HepG2 (cell line): ENCODE measurements at regions not wholly inside any gene's neighbourhood (a gene's known extent, or its start where the extent isn't known, plus 50 kb on each side); places are given as distances from the start of the nearest gene placed in this dataset.

Experiments used
- ATAC-seq: fragments of 200-7000 bp; cut with Tn5 transposase; 3 replicates; pipeline ENCODE4 v1.9.1; 2020; ENCODE audit warnings: mild to moderate bottlenecking, moderate library complexity
- BruUV-seq: library from RNA; stranded (reverse); fragments of 400-500 nt; replicated peaks from 2 replicates; lab custom pipeline; 2021; lab: Mats Ljungman, UMichigan
- CTCF ChIA-PET: fragments of 300-600 bp; formaldehyde crosslinking; extraction: SDS; loops from one replicate; lab custom pipeline; 2021; ENCODE audit warnings: low total read pairs, inconsistent platforms, low intra/inter-chr PET ratio; lab: Yijun Ruan, JAX
- POLR2A ChIA-PET: fragments of 350-600 bp; sonication (Branson Sonifier 250); formaldehyde crosslinking; loops from one replicate; lab custom pipeline; 2020; ENCODE audit warnings: antibody characterized with exemption, inconsistent platforms; lab: Yijun Ruan, JAX
- DNase-seq: peaks from one replicate; pipeline ENCODE4 v3.0.0-alpha.2; 2015; ENCODE audit warnings: low spot score
- FAIRE-seq: peaks from 3 replicates; lab custom pipeline; 2011; peaks lifted over from hg19 to GRCh38; lab: Jason Lieb, UNC
- H2AFZ ChIP-seq: one replicate; pipeline ENCODE4 v1.6.1; 2011; ENCODE audit warnings: low read length, inconsistent platforms
- H3K27ac ChIP-seq: fragments of 300-600 bp; 3 replicates; pipeline ENCODE4 v1.8.0; 2011; ENCODE audit warnings: mixed run types, mild to moderate bottlenecking, mixed read lengths, low read length, inconsistent platforms; ENCODE audit not compliant: insufficient read depth; ENCODE audit errors: extremely low read length
- H3K27me3 ChIP-seq, 2 experiments: fragments of 200-600 bp in 1 of 2; 2 replicates in 1 of 2; 3 replicates in 1 of 2; pipeline versions ENCODE4 v1.6.0 to v1.8.0; 2011; ENCODE audit warnings: low read length in 2 of 2, mild to moderate bottlenecking in 2 of 2, moderate library complexity in 2 of 2, inconsistent platforms in 1 of 2; ENCODE audit not compliant: insufficient read depth in 2 of 2, control insufficient read depth in 1 of 2
- H3K36me3 ChIP-seq, 2 experiments: fragments of 200-600 bp in 1 of 2; replicated peaks in 1 of 2; 2 replicates in 1 of 2; 3 replicates in 1 of 2; pipeline versions ENCODE4 v1.5.1 to v1.8.0; 2011; ENCODE audit warnings: low read length in 2 of 2, inconsistent platforms in 1 of 2; ENCODE audit not compliant: insufficient read depth in 2 of 2, control insufficient read depth in 1 of 2
- H3K4me1 ChIP-seq: 2 replicates; pipeline ENCODE4 v1.5.1; 2012; ENCODE audit warnings: low read length, inconsistent platforms; ENCODE audit not compliant: insufficient read depth
- H3K4me2 ChIP-seq: 2 replicates; pipeline ENCODE4 v1.6.0; 2011; ENCODE audit warnings: low read depth, low read length, inconsistent platforms
- H3K4me3 ChIP-seq, 3 experiments: fragments of 200-600 bp in 1 of 3; sonication (generic), shearing (Covaris generic) in 1 of 3; replicated peaks in 1 of 3; 2 replicates each; pipeline ENCODE4 v1.5.1; 2011 to 2016; ENCODE audit warnings: low read length in 3 of 3, inconsistent platforms in 2 of 3, low read depth in 2 of 3, mild to moderate bottlenecking in 2 of 3, control low read depth in 1 of 3, mixed read lengths in 1 of 3; ENCODE audit not compliant: insufficient read depth in 1 of 3
- H3K79me2 ChIP-seq: one replicate; pipeline ENCODE4 v1.6.1; 2011; ENCODE audit warnings: low read length, inconsistent platforms; ENCODE audit not compliant: insufficient read depth
- H3K9ac ChIP-seq: 2 replicates; pipeline ENCODE4 v1.6.0; 2011; ENCODE audit warnings: mild to moderate bottlenecking, low read depth, low read length, inconsistent platforms; ENCODE audit not compliant: insufficient read depth
- H3K9me3 ChIP-seq: 2 replicates; pipeline ENCODE4 v1.5.1; 2012; ENCODE audit warnings: mild to moderate bottlenecking, low read length
- H4K20me1 ChIP-seq: 2 replicates; pipeline ENCODE4 v1.6.0; 2011; ENCODE audit warnings: inconsistent platforms, mild to moderate bottlenecking, low read length, moderate library complexity; ENCODE audit not compliant: insufficient read depth
- BHLHE40 ChIP-seq: IDR thresholded peaks from 2 replicates; pipeline ENCODE4 v1.6.1; 2011; ENCODE audit warnings: low read length, improper control_type of control experiment
- HOMEZ ChIP-seq: IDR thresholded peaks from 2 replicates; pipeline ENCODE4 v1.6.1; 2016; ENCODE audit warnings: low read depth
- JDP2 ChIP-seq: sonication (generic); formaldehyde crosslinking; IDR thresholded peaks from 2 replicates; pipeline ENCODE4 v1.8.1; 2022; ENCODE audit warnings: missing genetic modification reagents, borderline replicate concordance
- KLF15 ChIP-seq: sonication (generic); formaldehyde crosslinking; IDR thresholded peaks from 2 replicates; pipeline ENCODE4 v1.8.1; 2023; ENCODE audit warnings: borderline replicate concordance, mild to moderate bottlenecking, inconsistent platforms, missing genetic modification reagents, mixed read lengths
- MAFG ChIP-seq: sonication (generic); formaldehyde crosslinking; IDR thresholded peaks from 2 replicates; pipeline ENCODE4 v1.5.1; 2020; ENCODE audit warnings: mild to moderate bottlenecking, missing genetic modification reagents
- NAIF1 ChIP-seq: sonication (generic); formaldehyde crosslinking; IDR thresholded peaks from 2 replicates; pipeline ENCODE4 v1.5.0; 2020; ENCODE audit warnings: mild to moderate bottlenecking, missing genetic modification reagents, borderline replicate concordance
- NFE2L1 ChIP-seq: sonication (generic); formaldehyde crosslinking; IDR thresholded peaks from 2 replicates; pipeline ENCODE4 v1.4.0; 2020; ENCODE audit warnings: missing genetic modification reagents, mild to moderate bottlenecking, borderline replicate concordance
- NFE2L2 ChIP-seq: fragments of 150-350 bp; IDR thresholded peaks from 2 replicates; pipeline ENCODE4 v1.6.1; 2014; ENCODE audit warnings: low read length
- PAX8 ChIP-seq: sonication (generic); formaldehyde crosslinking; IDR thresholded peaks from 2 replicates; pipeline ENCODE4 v1.8.0; 2022; ENCODE audit warnings: mild to moderate bottlenecking, missing genetic modification reagents, borderline replicate concordance
- SATB2 ChIP-seq: sonication (generic); formaldehyde crosslinking; IDR thresholded peaks from 2 replicates; pipeline ENCODE4 v1.5.0; 2020; ENCODE audit warnings: missing genetic modification reagents
- SIN3B ChIP-seq: fragments of 150-350 bp; IDR thresholded peaks from 2 replicates; pipeline ENCODE4 v1.6.1; 2014; ENCODE audit warnings: low read length
- THYN1 ChIP-seq: sonication (generic); formaldehyde crosslinking; IDR thresholded peaks from 2 replicates; pipeline ENCODE4 v1.8.1; 2023; ENCODE audit warnings: low read depth, mild to moderate bottlenecking, moderate library complexity, missing genetic modification reagents, borderline replicate concordance
- XRCC5 ChIP-seq: fragments of 200-400 bp; formaldehyde crosslinking; optimal IDR thresholded peaks from 2 replicates; pipeline ENCODE3; 2017; ENCODE audit warnings: mild to moderate bottlenecking, low read length
- ZIK1 ChIP-seq: sonication (generic); formaldehyde crosslinking; IDR thresholded peaks from 2 replicates; pipeline ENCODE4 v1.5.0; 2020; ENCODE audit warnings: mild to moderate bottlenecking, low read depth, missing genetic modification reagents, borderline replicate concordance
- ZKSCAN8 ChIP-seq: IDR thresholded peaks from 2 replicates; pipeline ENCODE4 v1.6.1; 2016; ENCODE audit warnings: borderline replicate concordance, missing genetic modification reagents, missing compliant biosample characterization
- ZMYM3 ChIP-seq: sonication (generic); formaldehyde crosslinking; IDR thresholded peaks from 2 replicates; pipeline ENCODE4 v1.5.1; 2020; ENCODE audit warnings: mild to moderate bottlenecking, missing genetic modification reagents
- ZNF564 ChIP-seq: sonication (generic); formaldehyde crosslinking; IDR thresholded peaks from 2 replicates; pipeline ENCODE4 v1.8.1; 2023; ENCODE audit warnings: mild to moderate bottlenecking, missing genetic modification reagents
- ZNF567 ChIP-seq: sonication (generic); formaldehyde crosslinking; IDR thresholded peaks from 2 replicates; pipeline ENCODE4 v1.8.1; 2023; ENCODE audit warnings: mild to moderate bottlenecking, missing genetic modification reagents, borderline replicate concordance
- ZNF619 ChIP-seq: sonication (generic); formaldehyde crosslinking; IDR thresholded peaks from 2 replicates; pipeline ENCODE4 v1.4.0; 2020; ENCODE audit warnings: mild to moderate bottlenecking, missing genetic modification reagents
- ZNF790 ChIP-seq: sonication (generic); formaldehyde crosslinking; IDR thresholded peaks from 2 replicates; pipeline ENCODE4 v1.8.0; 2022; ENCODE audit warnings: missing genetic modification reagents, mild to moderate bottlenecking, borderline replicate concordance
- WGBS: methylation state at CpG from one replicate; pipeline ENCODE4 v1.1.6; 2017; ENCODE audit warnings: low lambda C conversion rate; 5-methylcytosine and 5-hydroxymethylcytosine counted together
- in situ Hi-C: cut with HindIII; loops from 2 replicates; pipeline ENCODE4 v1.10.0; 2017; ENCODE audit warnings: low pct_unique_long_range_greater_than_20kb; ENCODE audit not compliant: extremely low pct_ligation_motif_present
- intact Hi-C: fragments of 100-400 bp; cut with micrococcal nuclease; formaldehyde crosslinking; loops from one replicate; pipeline ENCODE4 v1.10.0; 2022; ENCODE audit not compliant: unreplicated experiment
- TF ChIP-seq, protein P1 (sequence below): sonication (generic); formaldehyde crosslinking; IDR thresholded peaks from 2 replicates; pipeline ENCODE4 v1.4.0; 2020; ENCODE audit warnings: missing genetic modification reagents

DNA sequence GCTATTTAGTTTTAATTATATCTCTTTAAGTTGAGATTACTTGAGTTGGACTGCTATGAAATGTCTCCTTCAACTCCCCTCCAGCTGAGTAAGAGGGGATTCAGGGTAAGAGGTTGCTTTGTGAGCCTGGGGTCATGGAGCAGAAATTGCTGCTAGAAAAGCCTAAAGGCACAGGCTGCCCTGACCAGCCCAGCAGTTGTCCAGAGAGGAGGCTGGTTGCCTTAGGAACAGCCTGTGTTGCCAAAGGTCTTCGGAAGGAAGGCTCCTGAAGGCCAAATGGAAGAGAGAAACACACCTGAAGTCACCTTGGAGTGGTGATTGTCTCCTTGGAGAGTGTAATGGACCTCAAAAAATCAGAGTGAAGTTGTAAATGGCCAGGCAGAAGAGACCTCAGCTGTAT, 235.5 kb upstream of the PDE3A start (continued):
- TF ChIP-seq HOMEZ (CRISPR knock-in tag) (no peak), ZNF619 (no peak), ZNF790 (CRISPR knock-in tag) (no peak), NFE2L1 (CRISPR knock-in tag) (no peak)

DNA sequence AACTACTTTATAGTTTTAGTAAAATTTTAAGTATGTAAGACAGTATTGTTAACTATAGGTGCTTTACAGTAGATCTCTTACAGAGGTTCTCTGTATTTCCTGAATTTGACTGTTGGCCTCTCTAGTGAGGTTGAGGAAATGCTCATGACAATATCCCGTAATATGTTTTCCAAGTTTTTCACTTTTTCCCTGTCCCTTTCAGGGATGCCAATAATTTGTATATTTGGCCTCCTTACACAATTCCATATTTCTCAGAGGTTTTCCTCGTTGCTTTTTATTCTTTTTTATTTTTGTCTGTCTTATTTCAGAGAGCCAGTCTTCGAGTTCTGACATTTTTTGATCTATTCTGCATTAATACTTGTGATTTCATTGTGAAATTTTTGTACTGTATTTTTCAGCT, 233.7 kb upstream of the PDE3A start:
- 0% methylated on average over 3 of the region's 3 CpGs for WGBS
- Histone ChIP-seq H4K20me1 (no peaks in the 10 kb centered on the region), H3K27ac (no peak overlapping the region), H2AFZ (no peak overlapping the region), H3K9me3 (no peaks in the 10 kb centered on the region), H3K4me1 (no peaks in the 10 kb centered on the region), H3K36me3 (no peaks in the 10 kb centered on the region), H3K4me3 (no peak overlapping the region), H3K79me2 (no peaks in the 10 kb centered on the region), H3K9ac (no peak overlapping the region), H3K4me2 (no peak overlapping the region), H3K27me3 (no peaks in the 10 kb centered on the region; a peak in 1 of 5 replicates)
- ChIA-PET POLR2A (no interaction called here), CTCF (no interaction called here)
- FAIRE-seq = no peak
- intact Hi-C loops = no loop called here
- no TSS peak for BruUV-seq
- no peak for TF ChIP-seq XRCC5
- no peak for TF ChIP-seq NFE2L2
- no peak for TF ChIP-seq KLF15 (CRISPR knock-in tag)
- no peak for TF ChIP-seq ZNF567
- TF ChIP-seq ZNF564 (CRISPR knock-in tag) = no peak
- TF ChIP-seq MAFG (CRISPR knock-in tag) = no peak
- TF ChIP-seq PAX8 (CRISPR knock-in tag) = no peak
- TF ChIP-seq ZKSCAN8 (CRISPR knock-in tag) = no peak
- no peak for TF ChIP-seq JDP2 (CRISPR knock-in tag)
- TF ChIP-seq SIN3B = no peak
- no peak for TF ChIP-seq ZIK1 (CRISPR knock-in tag)
- TF ChIP-seq BHLHE40 = no peak
- TF ChIP-seq NAIF1 (CRISPR knock-in tag) = no peak
- TF ChIP-seq THYN1 (CRISPR knock-in tag) = no peak
- TF ChIP-seq, protein P1, sequence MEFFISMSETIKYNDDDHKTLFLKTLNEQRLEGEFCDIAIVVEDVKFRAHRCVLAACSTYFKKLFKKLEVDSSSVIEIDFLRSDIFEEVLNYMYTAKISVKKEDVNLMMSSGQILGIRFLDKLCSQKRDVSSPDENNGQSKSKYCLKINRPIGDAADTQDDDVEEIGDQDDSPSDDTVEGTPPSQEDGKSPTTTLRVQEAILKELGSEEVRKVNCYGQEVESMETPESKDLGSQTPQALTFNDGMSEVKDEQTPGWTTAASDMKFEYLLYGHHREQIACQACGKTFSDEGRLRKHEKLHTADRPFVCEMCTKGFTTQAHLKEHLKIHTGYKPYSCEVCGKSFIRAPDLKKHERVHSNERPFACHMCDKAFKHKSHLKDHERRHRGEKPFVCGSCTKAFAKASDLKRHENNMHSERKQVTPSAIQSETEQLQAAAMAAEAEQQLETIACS (CRISPR knock-in tag) = no peak
- TF ChIP-seq ZMYM3 (CRISPR knock-in tag) = no peak
- no peak for TF ChIP-seq SATB2 (CRISPR knock-in tag)
- in situ Hi-C loops = no loop called here
- ATAC-seq = no peak
- no peak for DNase-seq
